ENCODE measurements at regions not wholly inside any gene's neighbourhood (a gene's known extent, or its start where the extent isn't known, plus 50 kb on each side); places are given as distances from the start of the nearest gene placed in this dataset.

GRCh38 chr4:30950737-30951136, 230.6 kb downstream of the PCDH7 start:
- TF ChIP-seq CTCF (IDR thresholded peaks at IDR 0.05) (peak in 1 of 4 experiments; percentile 32), POLR2A (IDR thresholded peaks at IDR 0.05) (no peak)
